ENCODE measurements at regions not wholly inside any gene's neighbourhood (a gene's known extent, or its start where the extent isn't known, plus 50 kb on each side); places are given as distances from the start of the nearest gene placed in this dataset.

GRCh38 chr6:145238787-145239186, 496.5 kb downstream of the EPM2A start:
- DNase-seq (ENCODE audit: low spot score), result no peak
- POLR2A ChIA-PET (ENCODE audit: low non-redundant PET), result no interaction called here
- no peak overlapping the region for H3K27ac ChIP-seq
- TF ChIP-seq CTCF (conservative IDR thresholded peaks at IDR 0.05; ENCODE audit: low read depth), result no peak
- CTCF ChIA-PET, result interaction anchor here (0.6 kb wide), 1 partner anchor 38 kb away, joined by 3 read pairs; no protein-coding TSS in a partner anchor

GRCh38 chr6:145241039-145241438, 494.3 kb downstream of the EPM2A start:
- no peak for DNase-seq (ENCODE audit: low spot score)
- no peak for TF ChIP-seq CTCF (conservative IDR thresholded peaks at IDR 0.05; ENCODE audit: low read depth)
- H3K27ac ChIP-seq, result no peak overlapping the region
- ChIA-PET POLR2A (ENCODE audit: low non-redundant PET) (no interaction called here), CTCF (no interaction called here)

GRCh38 chr6:145241721-145242120, 493.6 kb downstream of the EPM2A start:
- no peak overlapping the region for H3K27ac ChIP-seq
- no peak for DNase-seq (ENCODE audit: low spot score)
- TF ChIP-seq CTCF (conservative IDR thresholded peaks at IDR 0.05; ENCODE audit: low read depth), result no peak
- ChIA-PET CTCF (interaction anchor here (0.5 to 0.6 kb wide), 2 partner anchors 28 to 309 kb away, joined by 3 read pairs; no protein-coding TSS in a partner anchor), POLR2A (ENCODE audit: low non-redundant PET) (no interaction called here)

- no peak overlapping the region for H3K27ac ChIP-seq
- CTCF ChIA-PET, result interaction anchor here (0.6 kb wide), 1 partner anchor 21 kb away, joined by 3 read pairs; no protein-coding TSS in a partner anchor
- no peak for TF ChIP-seq CTCF (conservative IDR thresholded peaks at IDR 0.05; ENCODE audit: low read depth)
- POLR2A ChIA-PET (ENCODE audit: low non-redundant PET), result no interaction called here
- no peak for DNase-seq (ENCODE audit: low spot score)
These were observed 490.8 kb downstream of the EPM2A start for GRCh38 chr6:145244349-145245100.

- H3K27ac ChIP-seq, result no peak overlapping the region
- TF ChIP-seq CTCF (conservative IDR thresholded peaks at IDR 0.05; ENCODE audit: low read depth), result no peak
- DNase-seq (ENCODE audit: low spot score), result no peak
- POLR2A ChIA-PET (ENCODE audit: low non-redundant PET), result no interaction called here
- CTCF ChIA-PET, result interaction anchor here (0.6 kb wide), 1 partner anchor 21 kb away, joined by 3 read pairs; no protein-coding TSS in a partner anchor
These were observed 490.2 kb downstream of the EPM2A start for GRCh38 chr6:145245119-145245518.

- peak; percentile 80 for DNase-seq (ENCODE audit: low spot score)
- TF ChIP-seq CTCF (conservative IDR thresholded peaks at IDR 0.05; ENCODE audit: low read depth), result no peak
- ChIA-PET CTCF (no interaction called here), POLR2A (ENCODE audit: low non-redundant PET) (no interaction called here)
- H3K27ac ChIP-seq, result no peak overlapping the region
These were observed 487.5 kb downstream of the EPM2A start for GRCh38 chr6:145247692-145248419.

Data from RWPE1 (cell line).